Neuronal stem cell (in vitro differentiated cells): ENCODE measurements at regions not wholly inside any gene's neighbourhood (a gene's known extent, or its start where the extent isn't known, plus 50 kb on each side); places are given as distances from the start of the nearest gene placed in this dataset.
"Not testable (repeated sequence)": the region's sequence is repeated elsewhere in the genome, so short reads cannot be mapped to it uniquely, and the experiment has no call there.

Source experiments
- DNase-seq: peaks from one replicate; pipeline ENCODE4 v3.0.0-alpha.2; 2013; ENCODE audit warnings: low spot score
- H2AFZ ChIP-seq: one replicate; pipeline ENCODE4 v1.6.1; 2013; ENCODE audit warnings: mild to moderate bottlenecking, low read length, inconsistent platforms
- H2AK5ac ChIP-seq: 2 replicates; pipeline ENCODE4 v1.6.1; 2013; ENCODE audit warnings: low read depth, mild to moderate bottlenecking, inconsistent platforms, low read length, moderate library complexity, mixed read lengths
- H2BK120ac ChIP-seq: 2 replicates; pipeline ENCODE4 v1.6.1; 2013; ENCODE audit warnings: low read depth, mild to moderate bottlenecking, inconsistent platforms, low read length, moderate library complexity, mixed read lengths
- H2BK12ac ChIP-seq: one replicate; pipeline ENCODE4 v1.6.1; 2013; ENCODE audit warnings: low read length, inconsistent platforms
- H2BK15ac ChIP-seq: 2 replicates; pipeline ENCODE4 v1.6.1; 2013; ENCODE audit warnings: mild to moderate bottlenecking, low read length, inconsistent platforms, mixed read lengths
- H2BK5ac ChIP-seq: one replicate; pipeline ENCODE4 v1.6.1; 2013; ENCODE audit warnings: inconsistent platforms, mild to moderate bottlenecking, low read length, moderate library complexity
- H3K14ac ChIP-seq: one replicate; pipeline ENCODE4 v1.6.1; 2013; ENCODE audit warnings: low read length, inconsistent platforms
- H3K18ac ChIP-seq: 2 replicates; pipeline ENCODE4 v1.6.1; 2013; ENCODE audit warnings: low read length, inconsistent platforms
- H3K23ac ChIP-seq: 2 replicates; pipeline ENCODE4 v1.6.1; 2013; ENCODE audit warnings: low read depth, mild to moderate bottlenecking, mixed read lengths, low read length, inconsistent platforms; ENCODE audit not compliant: poor library complexity
- H3K27ac ChIP-seq: replicated peaks from 3 replicates; pipeline ENCODE4 v1.5.1; 2013; ENCODE audit warnings: low read length, inconsistent platforms
- H3K27me3 ChIP-seq, 3 experiments: 2 replicates each; pipeline ENCODE4 v1.6.1; 2013; ENCODE audit warnings: low read length in 3 of 3, mild to moderate bottlenecking in 2 of 3, inconsistent platforms in 1 of 3, low read depth in 1 of 3, mixed read lengths in 1 of 3, moderate library complexity in 1 of 3; ENCODE audit not compliant: control insufficient read depth in 3 of 3, insufficient read depth in 3 of 3
- H3K36me3 ChIP-seq, 2 donors: replicated peaks in 1 of 2; 2 replicates each; pipeline ENCODE4 v1.6.1; 2013; ENCODE audit warnings: low read length in 2 of 2; ENCODE audit not compliant: control insufficient read depth in 2 of 2, insufficient read depth in 2 of 2
- H3K4ac ChIP-seq: 2 replicates; pipeline ENCODE4 v1.6.1; 2013; ENCODE audit warnings: inconsistent platforms, mild to moderate bottlenecking, low read length, moderate library complexity
- H3K4me1 ChIP-seq, 2 donors: 1 replicate in 1 of 2; 2 replicates in 1 of 2; pipeline ENCODE4 v1.6.1; 2013; ENCODE audit warnings: low read length in 2 of 2, low read depth in 1 of 2; ENCODE audit not compliant: control insufficient read depth in 2 of 2, insufficient read depth in 1 of 2
- H3K4me2 ChIP-seq: one replicate; pipeline ENCODE4 v1.6.1; 2013; ENCODE audit warnings: mild to moderate bottlenecking, low read length, inconsistent platforms; ENCODE audit not compliant: insufficient read depth, poor library complexity, severe bottlenecking
- H3K4me3 ChIP-seq, 2 donors: 2 replicates each; pipeline ENCODE4 v1.5.1; 2013; ENCODE audit warnings: low read length in 2 of 2, mild to moderate bottlenecking in 2 of 2, inconsistent platforms in 1 of 2, moderate library complexity in 1 of 2
- H3K79me1 ChIP-seq: one replicate; pipeline ENCODE4 v1.6.1; 2013; ENCODE audit warnings: low read depth, mild to moderate bottlenecking, inconsistent platforms, low read length, moderate library complexity
- H3K9ac ChIP-seq: one replicate; pipeline ENCODE4 v1.6.1; 2013; ENCODE audit warnings: mild to moderate bottlenecking, low read depth, low read length, inconsistent platforms; ENCODE audit not compliant: poor library complexity
- H3K9me3 ChIP-seq, 2 donors: replicated peaks in 1 of 2; 2 replicates each; pipeline versions ENCODE3 to v1.6.1; 2013; ENCODE audit warnings: low read length in 2 of 2, mild to moderate bottlenecking in 2 of 2, inconsistent platforms in 1 of 2, low read depth in 1 of 2, mixed read lengths in 1 of 2, moderate library complexity in 1 of 2; ENCODE audit not compliant: control insufficient read depth in 2 of 2, insufficient read depth in 1 of 2
- H4K8ac ChIP-seq: one replicate; pipeline ENCODE4 v1.6.1; 2013; ENCODE audit warnings: low read depth, mild to moderate bottlenecking, inconsistent platforms, low read length, moderate library complexity
- H4K91ac ChIP-seq: one replicate; pipeline ENCODE4 v1.6.1; 2013; ENCODE audit warnings: low read length, low read depth, mild to moderate bottlenecking, inconsistent platforms; ENCODE audit not compliant: poor library complexity
- WGBS, 2 donors: extraction: QIAGEN DNeasy Blood & Tissue Kit; methylation state at CpG; one replicate each; pipeline ENCODE4 v1.1.7; 2013; ENCODE audit warnings: missing lambda C conversion rate in 2 of 2, mixed read lengths in 1 of 2; ENCODE audit not compliant: insufficient read length in 2 of 2, insufficient replicate concordance in 1 of 2; ENCODE audit errors: extremely low coverage in 2 of 2; 5-methylcytosine and 5-hydroxymethylcytosine counted together

- H3K27me3 ChIP-seq, H2BK5ac ChIP-seq, H3K14ac ChIP-seq, H3K23ac ChIP-seq, H3K4me1 ChIP-seq, H2BK12ac ChIP-seq, H2AK5ac ChIP-seq, DNase-seq, H3K9ac ChIP-seq, H3K36me3 ChIP-seq, H2BK120ac ChIP-seq, H3K9me3 ChIP-seq, H2BK15ac ChIP-seq, H3K27ac ChIP-seq, H3K79me1 ChIP-seq, H2AFZ ChIP-seq, H3K4me2 ChIP-seq, H4K91ac ChIP-seq, H4K8ac ChIP-seq, H3K4ac ChIP-seq, H3K18ac ChIP-seq, H3K4me3 ChIP-seq: not testable (repeated sequence)
- no CpG with 5 or more reads among the region's 3 CpGs for WGBS, 2 donors
Measured at GRCh38 chr20:26219546-26219945, 522.9 kb upstream of the ZNF337 start.

- Histone ChIP-seq H3K4me2 (no peak overlapping the region), H3K36me3 (no peaks in the 10 kb centered on the region), H3K79me1 (no peaks in the 10 kb centered on the region), H3K18ac (no peak overlapping the region), H3K9ac (no peak overlapping the region), H4K91ac (no peak overlapping the region), H2BK5ac (no peak overlapping the region), H3K27ac (no peak overlapping the region), H2BK15ac (no peak overlapping the region), H3K9me3 (no peaks in the 10 kb centered on the region), H3K14ac (no peak overlapping the region), H3K27me3 (no peaks in the 10 kb centered on the region), H2BK120ac (no peak overlapping the region), H3K4me1 (no peaks in the 10 kb centered on the region), H2AK5ac (no peak overlapping the region), H3K4me3 (no peak overlapping the region), H2BK12ac (no peak overlapping the region), H2AFZ (no peak overlapping the region), H3K4ac (no peak overlapping the region), H4K8ac (no peak overlapping the region), H3K23ac (no peak overlapping the region)
- no peak for DNase-seq
- no CpG with 5 or more reads among the region's 3 CpGs for WGBS, 2 donors
Measured at GRCh38 chr20:26218301-26218700, 521.6 kb upstream of the ZNF337 start.

GRCh38 chr20:26216025-26216424 lies 519.4 kb upstream of the ZNF337 start:
- no peak overlapping the region for H4K8ac ChIP-seq
- no peak overlapping the region for H4K91ac ChIP-seq
- H2BK12ac ChIP-seq, result no peak overlapping the region
- no peak overlapping the region for H3K18ac ChIP-seq
- no peak overlapping the region for H3K27ac ChIP-seq
- no peak for DNase-seq
- no peak overlapping the region for H3K9ac ChIP-seq
- H3K4me3 ChIP-seq, result no peak overlapping the region
- H3K79me1 ChIP-seq, result no peaks in the 10 kb centered on the region
- no peak overlapping the region for H2AK5ac ChIP-seq
- no peak overlapping the region for H3K4ac ChIP-seq
- H2BK15ac ChIP-seq, result no peak overlapping the region
- H3K23ac ChIP-seq, result no peak overlapping the region
- no peaks in the 10 kb centered on the region for H3K9me3 ChIP-seq
- H3K27me3 ChIP-seq, result peaks cover 0 to 3% (median 0%) of the 10 kb centered on the region in 3 experiments
- H3K14ac ChIP-seq, result no peak overlapping the region
- no CpG with 5 or more reads among the region's 1 CpG for WGBS, 2 donors
- H3K4me2 ChIP-seq, result no peak overlapping the region
- no peak overlapping the region for H2BK120ac ChIP-seq
- no peak overlapping the region for H2BK5ac ChIP-seq
- no peaks in the 10 kb centered on the region for H3K36me3 ChIP-seq
- no peak overlapping the region for H2AFZ ChIP-seq
- H3K4me1 ChIP-seq, result no peaks in the 10 kb centered on the region

GRCh38 chr20:26214991-26215390 lies 518.3 kb upstream of the ZNF337 start:
- H3K9me3 ChIP-seq, result no peaks in the 10 kb centered on the region
- WGBS, 2 donors, result no CpG with 5 or more reads among the region's 3 CpGs
- no peak overlapping the region for H4K91ac ChIP-seq
- no peak overlapping the region for H2BK15ac ChIP-seq
- H3K79me1 ChIP-seq, result no peaks in the 10 kb centered on the region
- H3K4me2 ChIP-seq, result no peak overlapping the region
- DNase-seq, result no peak
- H3K23ac ChIP-seq, result no peak overlapping the region
- peaks cover 0 to 7% (median 0%) of the 10 kb centered on the region in 3 experiments for H3K27me3 ChIP-seq
- no peak overlapping the region for H3K4me3 ChIP-seq
- H3K36me3 ChIP-seq, result no peaks in the 10 kb centered on the region
- H3K9ac ChIP-seq, result no peak overlapping the region
- no peak overlapping the region for H2BK12ac ChIP-seq
- no peak overlapping the region for H2BK120ac ChIP-seq
- no peak overlapping the region for H3K27ac ChIP-seq
- H2BK5ac ChIP-seq, result no peak overlapping the region
- H2AK5ac ChIP-seq, result no peak overlapping the region
- no peak overlapping the region for H4K8ac ChIP-seq
- H3K14ac ChIP-seq, result no peak overlapping the region
- no peak overlapping the region for H3K4ac ChIP-seq
- no peaks in the 10 kb centered on the region for H3K4me1 ChIP-seq
- no peak overlapping the region for H2AFZ ChIP-seq
- H3K18ac ChIP-seq, result no peak overlapping the region
